ENCODE measurements at regions not wholly inside any gene's neighbourhood (a gene's known extent, or its start where the extent isn't known, plus 50 kb on each side); places are given as distances from the start of the nearest gene placed in this dataset.

DNA sequence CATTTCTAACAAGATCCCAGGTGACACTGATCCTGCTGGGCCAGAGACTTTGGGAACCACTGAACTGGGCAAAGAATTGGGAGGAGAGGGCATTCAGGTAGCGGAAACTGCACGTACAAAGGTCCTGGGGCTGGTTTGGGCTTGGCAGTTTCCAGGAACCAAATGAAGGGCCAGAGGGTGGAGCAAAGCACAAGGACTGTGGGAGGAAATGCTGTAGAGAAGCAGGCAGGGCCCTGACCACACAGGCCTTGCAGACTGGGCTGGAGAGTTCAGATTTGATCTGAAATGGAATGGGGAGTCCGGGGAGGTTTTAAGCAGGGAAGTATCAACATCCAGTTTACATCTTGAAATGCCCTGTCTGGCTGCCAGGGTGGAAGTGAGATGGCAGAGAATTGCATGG lies 195.1 kb downstream of the PHETA1 start:
- DNase-seq = no peak

GRCh38 chr12:111173391-111173790 lies 195.5 kb downstream of the PHETA1 start:
- no peak for DNase-seq

- DNase-seq = no peak
These were observed 196.1 kb downstream of the PHETA1 start for GRCh38 chr12:111172786-111173185.

DNA sequence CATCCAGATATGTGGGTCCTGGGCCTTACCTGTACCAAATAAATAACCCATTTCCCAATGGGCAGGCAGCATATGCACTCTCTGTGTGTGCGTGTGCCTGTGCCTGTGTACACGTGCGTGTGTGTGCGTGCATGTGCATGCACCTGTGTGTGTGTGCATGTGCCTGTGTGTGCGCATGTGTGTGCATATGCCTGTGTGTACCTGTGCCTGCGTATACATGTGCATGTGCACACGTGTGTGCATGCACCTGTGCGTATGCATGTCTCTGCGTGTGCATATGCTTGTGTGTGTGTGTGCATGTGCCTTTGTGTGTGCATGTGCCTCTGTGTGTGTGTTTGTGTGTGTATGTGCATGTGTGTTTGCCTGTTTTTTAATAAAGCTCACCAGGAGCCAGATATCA lies 197.1 kb downstream of the PHETA1 start:
- DNase-seq = no peak

GRCh38 chr12:111171345-111171744 lies 197.6 kb downstream of the PHETA1 start:
- no peak for DNase-seq

- DNase-seq = no peak
These were observed 198.4 kb downstream of the PHETA1 start for GRCh38 chr12:111170543-111170942.

DNA sequence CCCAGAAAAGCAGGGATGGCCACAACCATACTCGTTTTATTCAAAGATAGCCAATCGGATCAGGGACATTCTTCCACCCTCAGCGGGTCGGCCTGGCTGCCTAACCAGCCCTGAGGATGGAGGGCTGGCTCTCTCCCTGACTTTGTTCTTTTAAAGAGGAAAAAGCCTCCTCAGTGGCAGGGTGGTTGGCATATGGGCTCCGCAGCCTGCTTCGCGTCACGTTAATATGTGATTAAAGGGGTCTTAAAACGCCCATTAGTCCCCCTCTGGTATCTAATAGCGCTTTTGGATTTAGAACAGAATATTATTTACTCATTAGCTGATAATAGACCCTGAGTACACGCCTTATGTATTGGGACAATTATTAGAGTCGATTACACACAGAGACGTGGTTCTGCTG lies 199.4 kb downstream of the PHETA1 start:
- DNase-seq = no peak

DNA sequence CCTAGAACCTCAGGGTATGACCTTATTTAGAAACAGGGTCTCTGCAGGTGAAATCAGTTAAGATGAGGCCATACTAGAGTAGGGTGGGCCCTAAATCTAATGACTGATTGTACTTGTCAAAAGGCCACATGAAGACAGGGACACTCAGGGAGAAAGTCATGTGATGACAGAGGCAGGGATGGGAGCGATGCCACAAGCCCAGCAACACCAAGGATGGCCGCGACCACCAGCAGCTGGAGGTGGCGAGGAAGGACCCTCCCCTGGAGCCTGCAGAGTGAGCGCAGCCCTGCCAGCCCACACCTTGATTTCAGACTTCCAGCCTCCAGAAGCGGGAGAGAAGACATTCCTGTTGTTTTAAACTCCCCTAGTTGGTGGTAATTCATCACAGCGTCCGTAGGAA lies 199.9 kb downstream of the PHETA1 start:
- no peak for DNase-seq

DNA sequence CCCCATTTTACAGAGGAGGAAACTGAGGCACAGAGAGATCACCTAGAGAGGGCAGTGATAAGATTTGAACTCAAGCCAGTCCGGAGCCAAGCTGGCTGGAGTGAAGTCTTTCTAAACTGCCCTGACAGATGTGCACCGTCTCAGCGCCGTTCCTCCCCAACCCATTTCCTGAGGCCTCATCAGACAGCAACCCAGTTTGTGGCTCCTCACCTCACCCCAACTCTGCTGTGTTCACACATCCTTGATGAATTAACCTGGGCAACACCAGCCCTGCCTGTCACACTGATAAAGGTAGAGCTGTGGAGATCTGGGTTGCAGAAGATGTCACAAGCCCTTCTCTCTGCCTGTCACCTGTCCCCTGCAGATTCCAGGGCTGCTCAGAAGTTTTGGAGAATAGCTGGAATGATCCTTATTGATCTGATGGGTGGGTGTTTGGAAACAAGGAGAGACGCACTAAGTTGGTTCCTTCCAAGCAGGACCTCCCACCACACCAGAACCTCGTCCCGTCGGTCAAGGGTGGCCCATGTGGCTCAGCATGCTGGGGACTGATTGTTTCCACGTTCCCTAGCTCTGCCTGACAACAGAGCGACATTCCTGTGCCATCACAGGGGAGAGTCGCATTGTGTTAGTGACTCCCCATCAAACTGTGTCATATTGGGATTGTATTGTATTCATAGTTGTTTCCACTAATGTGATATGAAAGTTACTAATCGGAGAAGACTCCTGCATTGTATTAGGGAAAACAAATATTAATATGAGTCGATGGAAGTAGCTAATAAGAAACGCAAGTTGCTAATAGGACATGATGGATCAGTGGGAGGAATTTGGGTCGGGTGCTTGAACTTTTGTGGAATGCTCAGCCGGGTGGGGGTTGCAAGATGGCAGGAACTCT lies 200.6 kb downstream of the PHETA1 start:
- DNase-seq = no peak

DNA sequence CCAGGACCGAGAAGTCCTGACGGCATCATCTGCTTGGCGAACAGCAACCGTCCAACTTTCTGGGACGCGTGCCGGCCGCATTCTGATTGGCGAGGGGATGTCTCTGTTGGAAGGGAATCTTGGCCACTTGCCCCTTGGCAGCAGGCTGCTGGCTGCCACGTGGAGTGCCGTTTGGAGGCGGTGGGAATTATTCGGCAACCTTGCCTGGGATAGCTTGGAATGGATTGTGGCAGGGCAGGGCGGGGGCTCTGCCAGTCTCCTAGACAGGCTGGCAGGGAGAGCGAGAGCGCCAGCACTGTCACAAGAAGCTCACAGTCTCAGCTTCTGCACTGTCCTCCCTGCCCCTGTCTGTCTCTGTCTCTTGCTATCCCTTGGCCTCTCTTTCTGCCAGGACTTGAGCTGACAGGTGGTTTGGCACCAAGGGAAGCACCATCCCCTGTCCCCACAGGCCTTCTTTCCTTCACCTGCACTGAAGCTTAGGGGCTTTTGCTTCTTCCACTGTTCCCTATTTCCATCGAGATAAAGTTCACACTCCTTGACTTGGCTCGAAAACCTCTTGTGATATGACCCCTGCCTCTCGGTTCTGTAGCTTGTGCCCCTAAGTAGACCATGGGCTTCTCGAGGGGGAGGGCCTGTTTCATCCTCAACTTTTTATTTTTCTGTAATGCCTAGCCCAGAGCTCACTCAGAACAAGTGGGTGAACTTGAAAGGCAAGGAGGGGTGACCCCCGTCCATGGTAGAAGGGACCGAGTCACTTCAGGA lies 201.9 kb downstream of the PHETA1 start:
- no peak for DNase-seq

DNA sequence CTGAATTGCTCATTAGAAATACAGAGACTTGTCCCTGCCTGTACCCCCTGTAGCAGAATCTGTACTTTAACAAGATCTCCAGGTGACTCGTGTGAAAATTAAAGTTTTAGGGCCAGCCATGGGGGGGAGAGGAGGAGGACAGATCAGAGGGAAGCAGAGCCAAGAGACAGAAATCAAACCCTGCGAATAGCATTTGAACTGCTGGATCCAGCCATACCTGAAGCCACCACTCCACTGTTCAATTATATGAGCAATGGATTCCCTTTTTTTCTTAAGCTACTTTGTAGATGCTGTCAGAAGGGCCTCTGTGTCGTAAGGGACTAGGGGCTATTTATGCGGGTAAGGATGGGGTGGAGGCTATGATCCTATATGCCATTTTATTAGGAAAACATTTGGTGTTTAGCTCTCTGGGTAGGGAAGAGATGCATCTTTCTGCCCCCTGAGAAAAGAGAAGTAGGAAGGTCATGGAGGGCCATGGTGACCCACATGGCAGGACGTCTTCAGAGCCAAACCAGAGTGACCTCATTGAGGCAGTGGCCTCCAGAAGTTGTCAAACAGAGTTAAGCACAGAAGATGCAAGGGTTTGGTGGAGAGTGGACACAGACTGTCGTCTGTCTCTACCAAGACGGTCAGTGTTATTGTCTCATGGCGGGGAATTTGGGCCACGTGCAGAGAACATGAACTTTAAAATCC lies 203.9 kb downstream of the PHETA1 start:
- DNase-seq = no peak

DNA sequence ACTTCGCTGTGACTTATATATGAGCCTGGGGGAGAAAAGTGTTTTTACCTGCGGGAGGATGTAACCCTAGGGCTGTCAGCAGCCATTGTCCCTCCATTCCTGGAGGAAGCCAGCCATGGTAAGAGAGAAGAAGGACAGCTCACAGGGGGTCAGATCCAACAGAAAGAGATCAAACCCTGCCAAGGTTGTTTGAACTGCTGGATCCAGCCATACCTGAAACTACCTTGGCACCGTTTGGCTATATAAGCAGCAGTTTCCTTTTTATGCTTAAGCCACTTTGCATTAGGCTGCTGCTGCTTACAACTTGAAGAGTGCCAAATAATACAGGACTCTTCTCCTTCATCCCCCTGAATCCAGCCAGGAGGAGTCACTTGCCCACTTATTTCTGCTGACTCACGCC lies 205.5 kb downstream of the PHETA1 start:
- DNase-seq = no peak

- DNase-seq = no peak
These were observed 207.0 kb downstream of the PHETA1 start for GRCh38 chr12:111161898-111162297.

GRCh38 chr12:111160350-111161241 lies 208.3 kb downstream of the PHETA1 start:
- DNase-seq = no peak

DNA sequence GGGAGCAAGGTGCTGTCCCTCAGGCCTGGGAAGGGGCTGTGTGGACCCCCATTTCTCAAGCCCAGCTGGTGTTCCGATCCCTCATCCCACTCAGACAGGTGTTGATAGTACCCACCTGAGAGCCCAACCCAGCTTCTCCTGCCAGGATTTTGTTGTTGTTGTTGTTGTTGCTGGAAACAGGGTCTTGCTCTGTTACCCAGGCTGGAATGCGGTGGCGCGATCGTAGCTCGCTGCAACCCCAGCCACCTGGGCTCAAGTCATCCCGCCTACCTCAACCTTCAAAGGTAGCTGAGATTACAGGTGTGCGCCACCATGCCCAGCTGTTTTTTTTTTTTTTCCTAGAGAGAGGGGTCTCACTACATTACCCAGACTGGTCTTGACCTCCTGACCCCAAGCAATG lies 209.9 kb downstream of the PHETA1 start:
- DNase-seq = no peak

- DNase-seq = no peak
These were observed 211.4 kb downstream of the PHETA1 start for GRCh38 chr12:111157486-111157885.

- DNase-seq = no peak
These were observed 212.6 kb downstream of the PHETA1 start for GRCh38 chr12:111156304-111156703.

GRCh38 chr12:111155521-111155920 lies 213.4 kb downstream of the PHETA1 start:
- DNase-seq = no peak

GRCh38 chr12:111155020-111155419 lies 213.9 kb downstream of the PHETA1 start:
- no peak for DNase-seq

DNA sequence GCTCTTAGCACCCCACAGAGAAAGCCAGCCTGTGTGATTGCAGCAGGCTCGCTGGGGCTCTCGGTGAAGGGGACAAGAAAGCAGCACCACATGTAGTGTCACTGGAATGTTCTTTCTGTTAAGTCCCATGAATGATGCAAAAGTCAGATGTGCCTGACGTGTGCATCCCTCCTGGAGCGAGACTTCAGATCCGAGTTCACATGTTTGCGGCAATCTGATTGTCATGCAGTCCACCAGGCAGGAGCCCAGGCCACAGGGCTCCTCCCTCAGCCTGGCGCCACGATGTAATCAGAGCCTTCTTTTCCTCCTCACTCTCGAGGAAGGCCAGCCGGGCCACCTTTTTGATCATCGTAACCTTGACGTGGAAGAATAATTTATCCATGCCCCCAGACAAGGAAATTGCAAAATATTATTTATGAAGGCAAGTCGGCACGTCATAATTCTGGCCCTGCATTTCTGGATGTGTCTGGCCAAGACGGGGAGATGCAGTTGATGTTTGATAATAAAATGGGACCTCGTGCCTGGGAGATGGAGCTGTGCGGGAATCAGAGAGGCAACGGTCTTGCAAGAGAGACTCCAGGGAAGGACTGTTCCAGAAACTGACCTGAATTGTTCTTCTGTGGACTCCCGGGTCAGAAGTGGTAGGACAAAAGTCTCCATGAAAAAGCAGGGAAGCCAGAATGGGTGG lies 214.6 kb downstream of the PHETA1 start:
- DNase-seq = no peak

DNA sequence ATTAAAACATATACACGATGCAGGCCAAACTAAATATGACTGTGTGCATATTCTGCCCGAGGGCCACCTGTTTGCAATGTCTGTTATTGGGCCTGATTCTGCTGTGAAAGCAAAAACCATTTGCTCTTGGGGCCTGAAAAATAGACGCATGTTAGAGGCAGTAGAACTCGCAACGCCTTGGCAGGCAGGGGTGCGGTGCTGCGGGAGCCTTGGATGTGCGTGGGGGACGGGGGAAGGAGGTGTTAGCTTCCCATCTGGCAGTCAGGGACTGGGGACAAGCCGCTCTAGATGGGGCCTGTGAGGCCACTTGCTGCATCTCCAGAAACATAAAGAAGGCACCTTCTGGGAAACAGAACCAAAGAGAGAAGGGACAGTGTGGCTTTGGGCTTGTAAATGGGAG lies 216.3 kb downstream of the PHETA1 start:
- DNase-seq = no peak

All from effector CD4-positive, alpha-beta T cell (primary cell).